MM.1S (cell line): ENCODE measurements at regions not wholly inside any gene's neighbourhood (a gene's known extent, or its start where the extent isn't known, plus 50 kb on each side); places are given as distances from the start of the nearest gene placed in this dataset.

Source experiments
- CTCF ChIP-seq: fragments of 300-600 bp; sonication (generic); IDR thresholded peaks from 2 replicates; pipeline ENCODE4 v1.5.1; 2016; ENCODE audit warnings: antibody characterized with exemption, low read length, mixed read lengths
- EZH2 ChIP-seq: fragments of 300-600 bp; sonication (generic); optimal IDR thresholded peaks from 2 replicates; pipeline ENCODE3; 2017; ENCODE audit warnings: low read depth, mild to moderate bottlenecking, antibody characterized with exemption, low read length, mixed read lengths

GRCh38 chr2:12457831-12458230 is 258.9 kb upstream of the TRIB2 start:
- TF ChIP-seq CTCF, result no peak
- no peak for TF ChIP-seq EZH2
